ENCODE measurements at regions not wholly inside any gene's neighbourhood (a gene's known extent, or its start where the extent isn't known, plus 50 kb on each side); places are given as distances from the start of the nearest gene placed in this dataset.
"Not testable (repeated sequence)": the region's sequence is repeated elsewhere in the genome, so short reads cannot be mapped to it uniquely, and the experiment has no call there.

- DNase-seq = no peak
Observed at GRCh38 chr16:9661336-9662017, 520.8 kb downstream of the GRIN2A start.

- no peak for DNase-seq
Observed at GRCh38 chr16:9663588-9663987, 518.6 kb downstream of the GRIN2A start.

GRCh38 chr16:9665851-9666271 lies 516.4 kb downstream of the GRIN2A start:
- DNase-seq = no peak

GRCh38 chr16:9666834-9667480 lies 515.3 kb downstream of the GRIN2A start:
- DNase-seq = no peak

GRCh38 chr16:9670033-9670432 lies 512.2 kb downstream of the GRIN2A start:
- DNase-seq = no peak

- not testable (repeated sequence) for DNase-seq
Observed at GRCh38 chr16:9670616-9671015, 511.6 kb downstream of the GRIN2A start.

GRCh38 chr16:9676560-9677300 lies 505.5 kb downstream of the GRIN2A start:
- not testable (repeated sequence) for DNase-seq

- DNase-seq = no peak
Observed at GRCh38 chr16:9677301-9677653, 505.0 kb downstream of the GRIN2A start.

GRCh38 chr16:9679213-9679767 lies 502.9 kb downstream of the GRIN2A start:
- no peak for DNase-seq

- no peak for DNase-seq
Observed at GRCh38 chr16:9680019-9680655, 502.1 kb downstream of the GRIN2A start.

- no peak for DNase-seq
Observed at GRCh38 chr16:9680968-9681367, 501.3 kb downstream of the GRIN2A start.

GRCh38 chr16:9681508-9681907 lies 500.7 kb downstream of the GRIN2A start:
- no peak for DNase-seq

- DNase-seq = no peak
Observed at GRCh38 chr16:9682320-9682719, 499.9 kb downstream of the GRIN2A start.

- no peak for DNase-seq
Observed at GRCh38 chr16:9683677-9684076, 498.6 kb downstream of the GRIN2A start.

- DNase-seq = no peak
Observed at GRCh38 chr16:9687737-9688319, 494.4 kb downstream of the GRIN2A start.

GRCh38 chr16:9689597-9689996 lies 492.6 kb downstream of the GRIN2A start:
- DNase-seq = no peak

- no peak for DNase-seq
Observed at GRCh38 chr16:9695152-9695551, 487.1 kb downstream of the GRIN2A start.

Measured in GF-D8 (cell line).